GM03348 (cell line): ENCODE measurements at regions not wholly inside any gene's neighbourhood (a gene's known extent, or its start where the extent isn't known, plus 50 kb on each side); places are given as distances from the start of the nearest gene placed in this dataset.
"Not testable (repeated sequence)": the region's sequence is repeated elsewhere in the genome, so short reads cannot be mapped to it uniquely, and the experiment has no call there.

Experiments used
- DNase-seq: peaks from one replicate; pipeline ENCODE4 v3.0.0; 2012; ENCODE audit warnings: low spot score

DNA sequence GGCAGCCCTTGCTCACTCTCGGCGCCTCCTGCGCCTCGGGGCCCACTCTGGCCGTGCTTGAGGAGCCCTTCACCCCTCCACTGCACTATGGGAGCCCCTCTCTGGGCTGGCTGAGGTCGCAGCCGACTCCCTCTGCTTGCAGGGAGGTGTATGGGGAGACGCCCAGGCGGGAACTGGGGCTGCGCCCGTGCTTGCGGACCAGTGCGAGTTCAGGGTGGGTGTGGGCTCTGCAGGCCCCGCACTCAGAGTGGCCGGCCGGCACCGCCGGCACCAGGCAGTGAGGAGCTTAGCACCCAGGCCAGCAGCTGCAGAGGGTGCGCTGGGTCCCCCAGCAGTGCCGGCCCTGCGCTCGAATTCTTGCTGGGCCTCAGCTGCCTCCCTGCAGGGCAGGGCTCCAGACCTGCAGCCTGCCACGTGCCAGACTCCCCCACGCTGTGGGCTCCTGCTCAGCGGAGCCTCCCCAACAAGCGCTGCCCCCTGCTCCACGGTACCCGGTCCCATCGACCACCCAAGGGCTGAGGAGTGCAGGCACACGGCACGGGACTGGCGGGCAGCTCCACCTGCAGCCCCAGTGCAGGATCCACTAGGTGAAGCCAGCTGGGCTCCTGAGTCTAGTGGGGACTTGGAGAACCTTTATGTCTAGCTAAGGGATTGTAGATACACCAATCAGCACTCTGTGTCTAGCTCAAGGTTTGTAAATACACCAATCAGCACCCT is 54.0 kb upstream of the WWC2 start:
- not testable (repeated sequence) for DNase-seq

- no peak for DNase-seq
Measured at GRCh38 chr4:183038436-183038835, 60.6 kb upstream of the WWC2 start.

GRCh38 chr4:183035726-183036415 is 63.2 kb upstream of the WWC2 start:
- DNase-seq, result no peak

DNA sequence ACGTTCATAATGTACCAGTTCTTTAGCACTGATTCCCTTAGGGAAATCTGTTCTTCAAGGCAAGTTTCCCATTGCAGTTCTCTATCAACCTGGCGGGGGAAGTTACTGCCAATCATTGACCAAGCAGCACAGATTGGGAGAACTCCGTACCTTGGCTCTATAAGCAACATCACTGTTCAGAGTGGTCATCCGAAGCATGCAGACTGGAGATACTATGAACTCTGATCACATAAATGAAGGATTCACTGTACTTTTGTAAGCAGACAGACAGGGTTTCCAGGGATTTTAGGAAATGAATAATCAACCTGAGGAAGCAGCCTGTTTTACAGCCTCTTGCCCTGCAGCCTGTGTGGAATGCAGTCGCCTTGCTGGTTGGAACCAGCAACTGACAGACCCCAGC is 63.8 kb upstream of the WWC2 start:
- no peak for DNase-seq

DNA sequence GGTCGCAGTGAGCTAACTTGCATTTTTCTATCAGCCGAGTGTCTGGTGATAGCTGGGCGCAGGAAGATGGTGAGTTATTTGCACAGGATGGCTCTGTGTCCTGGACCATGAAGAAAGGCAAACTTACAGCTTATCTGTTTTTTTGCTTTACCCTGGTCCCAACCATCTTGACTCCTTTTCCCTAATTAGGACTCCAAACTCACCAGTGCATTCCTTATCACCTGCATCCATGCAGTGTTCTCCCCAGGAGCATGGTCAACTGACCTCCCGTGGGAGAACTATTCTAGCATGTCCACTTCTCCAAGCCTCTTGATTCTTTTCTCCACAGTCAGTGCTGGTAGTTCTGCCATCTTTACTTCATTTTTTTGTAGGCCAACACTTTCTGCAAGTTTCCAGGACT is 68.2 kb upstream of the WWC2 start:
- no peak for DNase-seq

DNA sequence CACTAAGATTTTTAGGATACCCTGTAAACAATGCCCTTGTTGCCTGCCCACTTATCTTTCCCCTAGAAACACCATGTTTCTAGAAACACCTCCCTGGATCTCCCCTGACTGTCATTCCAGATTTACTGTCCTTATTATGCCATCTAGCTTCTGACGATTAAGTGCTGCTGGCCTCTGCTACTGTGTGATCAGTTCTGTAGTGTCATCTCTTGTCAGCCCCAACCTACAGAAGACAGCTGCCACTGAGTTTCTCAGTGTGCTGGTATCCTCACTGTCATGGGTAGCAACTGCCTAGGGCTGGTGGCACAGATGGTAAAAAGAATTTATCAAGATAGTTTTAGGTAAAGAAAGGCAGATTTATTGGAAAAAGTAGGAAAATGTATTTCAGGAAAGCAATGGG is 68.7 kb upstream of the WWC2 start:
- DNase-seq, result no peak

DNA sequence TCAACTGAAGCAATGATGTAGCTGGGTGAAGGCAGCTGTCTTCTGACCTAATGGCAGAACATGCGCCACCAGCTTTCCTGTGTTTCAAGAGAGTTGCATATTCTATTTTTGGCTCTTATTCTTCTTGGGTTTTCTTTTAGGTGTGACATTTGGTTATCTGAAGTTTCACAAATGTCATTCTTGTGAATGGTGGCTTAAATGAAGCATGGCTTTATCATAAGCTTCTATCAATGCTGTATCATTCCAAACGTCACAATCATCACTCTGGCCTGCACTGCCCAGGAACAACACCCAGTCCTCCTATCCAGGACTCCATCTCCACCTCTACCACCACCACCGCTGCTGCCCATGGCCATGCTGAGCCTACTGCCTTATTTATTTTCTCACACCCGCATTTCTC is 69.7 kb upstream of the WWC2 start:
- DNase-seq, result no peak

DNA sequence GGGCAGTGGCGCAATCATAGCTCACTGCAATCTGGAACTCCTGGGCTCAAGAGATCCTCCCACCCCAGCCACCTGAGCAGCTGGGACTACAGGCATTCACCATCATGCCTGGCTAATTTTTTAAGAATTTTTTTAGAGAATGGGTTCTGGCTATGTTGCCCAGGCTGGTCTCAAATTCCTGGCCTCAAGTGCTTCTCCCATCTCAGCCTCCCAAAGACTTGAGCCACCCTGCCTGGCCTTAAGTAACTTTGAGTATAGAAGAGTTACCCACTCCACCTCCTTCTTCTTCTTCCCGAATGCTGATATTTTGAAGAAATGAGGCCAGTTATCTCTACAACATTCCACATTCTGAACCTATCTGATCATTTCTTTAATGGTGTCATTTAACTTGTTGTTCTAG is 72.4 kb upstream of the WWC2 start:
- no peak for DNase-seq

DNA sequence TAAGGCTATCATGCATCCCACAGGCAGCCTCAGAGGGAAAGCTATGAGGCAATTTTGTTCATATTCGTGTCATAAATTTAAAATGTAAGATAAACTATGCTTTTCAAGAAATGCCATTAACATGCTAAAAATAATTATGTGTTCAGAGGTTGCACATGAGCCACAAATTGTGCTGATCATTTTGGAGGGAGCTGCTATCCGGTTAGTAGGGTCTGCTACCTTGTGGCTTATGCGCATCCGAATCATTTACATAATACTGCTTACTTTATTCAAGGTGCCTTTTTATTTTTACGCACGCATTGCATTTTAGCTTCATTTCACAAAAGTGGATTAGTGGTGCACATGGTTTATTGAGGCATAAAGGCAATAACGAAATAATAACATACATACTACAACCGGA is 76.4 kb upstream of the WWC2 start:
- DNase-seq, result no peak

GRCh38 chr4:183017962-183018361 is 81.1 kb upstream of the WWC2 start:
- DNase-seq, result no peak

DNA sequence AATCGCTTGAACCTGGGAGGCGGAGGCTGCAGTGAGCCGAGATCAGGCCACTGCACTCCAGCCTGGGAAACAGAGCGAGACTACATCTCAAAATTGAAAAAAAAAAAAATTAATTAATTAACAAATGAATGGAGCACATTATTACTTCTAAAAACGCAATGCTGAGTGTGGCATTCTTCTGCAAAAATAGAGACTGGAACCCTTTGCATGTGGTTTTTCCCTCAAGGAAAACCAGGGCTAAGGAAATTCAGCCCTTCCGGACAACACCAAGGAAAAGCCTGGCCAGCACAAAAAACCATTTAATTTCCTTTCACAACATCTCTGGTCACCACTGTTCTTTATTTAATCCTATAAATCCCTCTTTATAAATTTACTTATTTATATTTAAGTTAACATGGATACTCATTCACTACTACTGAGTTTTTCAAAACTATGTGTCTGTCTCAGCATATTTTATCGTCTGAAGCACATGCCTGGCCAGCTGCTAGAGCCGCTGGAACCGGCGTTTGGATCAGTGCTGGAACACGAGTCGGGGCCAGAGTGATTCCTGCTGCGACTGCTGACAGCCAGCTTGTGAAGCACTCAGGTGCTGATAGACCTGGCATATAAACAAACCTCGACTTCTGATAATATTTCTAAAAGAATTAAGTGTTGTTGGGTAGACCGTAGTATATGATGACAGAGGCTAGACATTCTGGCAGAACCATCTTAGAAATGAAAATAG is 84.5 kb upstream of the WWC2 start:
- no peak for DNase-seq

DNA sequence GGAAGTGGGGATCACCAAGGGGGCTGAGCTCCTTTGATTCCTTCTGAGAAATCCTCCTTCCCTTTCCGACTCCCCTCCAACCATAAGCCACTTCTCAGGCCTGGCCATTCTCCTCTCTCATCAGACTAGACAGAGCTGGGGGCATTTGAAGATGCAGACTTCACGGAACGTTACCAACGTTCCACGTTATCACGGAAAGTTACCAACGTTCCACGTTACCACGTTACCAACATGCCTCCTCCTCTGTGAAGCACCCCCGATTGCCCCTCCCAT is 85.4 kb upstream of the WWC2 start:
- no peak for DNase-seq

GRCh38 chr4:183012879-183013729 is 86.0 kb upstream of the WWC2 start:
- no peak for DNase-seq

- DNase-seq, result no peak
Measured at GRCh38 chr4:183011213-183011907, 87.7 kb upstream of the WWC2 start.

DNA sequence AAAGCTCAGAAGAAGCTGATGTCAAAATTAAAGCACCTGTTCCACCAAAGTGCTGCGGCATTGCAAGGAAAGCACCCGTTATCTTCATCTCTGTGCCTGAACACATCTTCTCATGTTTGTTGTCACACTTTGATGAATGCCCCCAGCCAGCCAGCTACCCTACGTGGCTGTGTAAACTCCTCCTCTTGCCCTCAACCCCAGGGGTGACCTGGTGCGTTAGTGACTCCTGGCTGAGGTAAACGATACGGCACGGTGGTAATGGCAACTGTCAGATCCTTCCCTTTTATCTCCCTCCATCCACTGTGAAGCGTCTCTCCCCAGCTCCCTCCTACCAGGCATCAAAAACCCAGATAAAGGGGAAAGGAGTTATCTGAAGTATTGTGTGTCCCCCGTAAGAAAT is 90.6 kb upstream of the WWC2 start:
- no peak for DNase-seq

- DNase-seq, result not testable (repeated sequence)
Measured at GRCh38 chr4:183004370-183004769, 87.2 kb upstream of the DCTD start.

DNA sequence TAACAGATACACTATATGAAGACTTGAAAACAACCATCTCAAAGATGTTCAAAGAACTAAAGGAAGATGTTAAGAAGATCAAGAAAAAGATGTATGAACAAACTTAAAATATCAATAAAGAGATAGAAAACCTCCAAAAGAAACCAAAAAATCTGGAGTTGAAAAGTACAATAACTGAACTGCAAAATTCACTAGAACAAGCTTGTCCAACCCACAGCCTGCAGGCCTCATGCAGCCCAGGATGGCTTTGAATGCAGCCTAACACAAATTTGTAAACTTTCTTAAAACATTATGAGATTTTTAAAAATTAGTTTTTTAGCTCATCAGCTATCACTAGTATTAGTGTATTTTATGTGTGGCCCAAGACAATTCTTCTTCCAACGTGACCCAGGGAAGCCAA is 77.0 kb upstream of the DCTD start:
- DNase-seq, result no peak

DNA sequence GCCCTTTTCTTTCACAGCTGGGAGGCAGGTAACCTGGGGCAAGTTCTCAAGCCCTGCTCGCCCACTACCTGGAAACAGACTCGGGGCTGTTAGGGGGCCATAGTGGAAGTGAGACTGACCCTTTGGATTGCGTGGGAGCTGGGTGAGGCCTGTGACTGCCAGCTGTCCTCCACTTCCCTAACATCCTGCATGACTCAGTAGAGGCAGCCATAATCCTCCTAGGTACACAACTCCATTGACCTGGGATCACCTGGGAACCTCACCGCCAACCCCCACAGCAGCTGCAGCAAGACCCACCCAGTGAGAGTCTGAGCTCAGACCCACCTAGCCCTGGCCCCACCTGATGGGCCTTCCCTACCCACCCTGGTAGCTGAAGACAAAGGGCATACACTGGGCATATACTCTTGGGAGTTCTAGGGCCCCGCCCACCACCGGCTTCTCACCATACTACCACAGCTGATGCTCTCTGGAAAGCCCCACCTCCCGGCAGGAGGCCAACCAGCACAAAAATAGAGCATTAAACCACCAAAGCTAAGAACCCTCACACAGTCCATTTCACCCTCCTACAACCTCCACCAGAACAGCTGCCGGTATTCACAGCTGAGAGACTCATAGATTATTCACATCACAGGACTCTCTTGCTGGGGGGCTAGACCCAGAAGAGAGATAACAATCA is 61.1 kb upstream of the DCTD start:
- peak; percentile 11 for DNase-seq

DNA sequence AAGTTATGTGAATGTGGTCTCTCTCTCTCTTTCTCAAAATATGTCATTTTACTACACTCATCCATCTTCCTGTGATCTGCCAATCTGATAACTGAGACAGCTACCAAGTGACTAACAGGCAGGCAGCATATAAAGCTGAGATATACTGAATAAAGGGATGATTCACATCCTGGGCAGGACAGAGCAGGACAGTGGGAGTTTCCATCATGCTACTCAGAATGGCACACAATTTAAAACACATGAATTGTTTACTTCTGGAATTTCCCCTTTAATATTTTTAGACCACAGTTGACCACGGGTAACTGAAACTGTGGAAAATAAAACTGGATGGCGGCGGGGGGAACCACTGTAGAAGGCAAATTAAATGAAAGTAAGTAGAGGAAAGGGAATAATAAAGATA is 58.6 kb upstream of the DCTD start:
- peak; percentile 78 for DNase-seq

DNA sequence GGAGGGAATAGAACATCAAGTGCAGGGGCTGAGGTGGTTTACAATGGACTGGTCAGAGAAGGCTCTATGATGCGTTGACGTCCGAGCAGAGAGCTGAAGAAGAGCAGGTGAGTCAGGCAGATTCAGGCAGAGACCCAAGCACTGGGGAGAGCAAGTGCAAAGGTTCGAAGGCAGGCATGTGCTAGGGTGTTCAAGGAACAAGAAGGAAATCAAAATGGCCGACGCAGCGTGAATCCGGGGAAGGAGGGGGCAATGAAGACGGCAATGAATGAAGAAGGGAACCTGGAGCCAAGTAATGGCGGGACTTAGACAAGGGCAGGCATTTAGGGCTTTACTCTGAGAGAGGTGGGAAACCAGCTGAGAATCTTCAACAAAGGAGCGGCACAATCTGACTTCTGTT is 56.8 kb upstream of the DCTD start:
- DNase-seq, result no peak

GRCh38 chr4:182973511-182973911 is 56.3 kb upstream of the DCTD start:
- DNase-seq, result peak; percentile 20
